Limb (tissue), 2 donors: ENCODE measurements at regions not wholly inside any gene's neighbourhood (a gene's known extent, or its start where the extent isn't known, plus 50 kb on each side); places are given as distances from the start of the nearest gene placed in this dataset.
"Not testable (repeated sequence)": the region's sequence is repeated elsewhere in the genome, so short reads cannot be mapped to it uniquely, and the experiment has no call there.

ENCODE experiments used
- DNase-seq, 2 donors: peaks; one replicate each; pipeline ENCODE4 v3.0.0-alpha.2; 2016; ENCODE audit errors: extremely low spot score in 2 of 2

GRCh38 chr15:87483468-87483867 is 773.1 kb downstream of the NTRK3 start:
- DNase-seq: no peak

GRCh38 chr15:87481126-87481525 is 775.4 kb downstream of the NTRK3 start:
- DNase-seq: no peak

DNA sequence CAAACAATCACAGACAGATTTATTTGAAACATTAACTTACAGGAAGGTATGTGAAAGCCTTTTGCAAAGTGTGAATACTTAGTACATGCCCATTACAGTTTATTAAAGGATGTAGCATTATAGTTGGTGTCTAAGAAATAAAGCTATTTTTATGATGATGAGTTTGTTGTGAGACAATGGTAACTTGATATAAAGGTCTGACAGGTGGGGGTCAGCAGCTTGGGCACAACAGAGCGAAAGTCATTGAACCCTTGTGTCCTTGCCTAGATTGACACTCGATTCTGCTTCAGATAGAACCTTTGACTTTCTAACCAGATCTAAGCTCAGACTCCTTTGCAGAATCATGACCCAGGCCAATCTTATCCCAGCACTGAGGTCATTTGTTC is 777.9 kb downstream of the NTRK3 start:
- DNase-seq: no peak

- DNase-seq: peak; percentile 34 to 61
Observed at GRCh38 chr15:87477737-87478686, 778.5 kb downstream of the NTRK3 start.

DNA sequence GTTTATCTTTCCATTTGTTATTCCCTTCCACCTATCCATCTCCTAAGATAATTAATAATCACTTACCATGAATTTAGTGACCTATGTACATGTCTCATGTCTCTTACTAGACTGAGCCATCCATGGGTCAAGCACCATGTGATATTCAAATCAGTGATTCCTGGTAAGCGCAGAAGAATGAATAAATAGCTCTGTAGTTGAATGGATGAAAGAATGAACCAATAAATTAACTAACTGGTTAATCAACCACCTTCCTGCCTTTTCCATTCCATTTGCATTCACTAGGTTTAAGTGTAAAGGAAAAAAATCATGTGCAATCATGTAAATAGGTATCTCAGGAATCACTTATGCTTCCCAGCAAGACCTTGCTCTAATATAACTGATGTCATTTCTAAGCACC is 779.5 kb downstream of the NTRK3 start:
- DNase-seq: no peak

DNA sequence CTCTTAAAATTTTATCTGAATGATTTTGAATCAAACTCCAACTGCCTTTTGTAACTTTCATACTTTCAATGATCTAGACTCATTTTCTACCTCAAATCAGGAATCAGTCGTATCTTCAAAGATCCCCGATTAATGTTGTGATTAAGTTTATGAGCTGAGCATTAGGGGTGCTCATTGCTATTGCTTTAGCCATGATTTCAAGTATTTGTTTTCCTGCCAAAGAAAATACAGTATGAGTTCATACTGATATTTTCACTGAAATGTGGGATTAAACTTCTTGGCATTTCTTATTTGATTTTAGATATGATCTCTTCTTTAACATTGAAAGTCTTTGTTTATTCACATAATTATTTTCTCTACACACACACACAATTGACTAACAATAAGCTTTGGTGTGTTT is 785.6 kb downstream of the NTRK3 start:
- DNase-seq: no peak

GRCh38 chr15:87463956-87464355 is 792.6 kb downstream of the NTRK3 start:
- DNase-seq: not testable (repeated sequence)

- DNase-seq: no peak
Observed at GRCh38 chr15:87461631-87462030, 794.9 kb downstream of the NTRK3 start.

DNA sequence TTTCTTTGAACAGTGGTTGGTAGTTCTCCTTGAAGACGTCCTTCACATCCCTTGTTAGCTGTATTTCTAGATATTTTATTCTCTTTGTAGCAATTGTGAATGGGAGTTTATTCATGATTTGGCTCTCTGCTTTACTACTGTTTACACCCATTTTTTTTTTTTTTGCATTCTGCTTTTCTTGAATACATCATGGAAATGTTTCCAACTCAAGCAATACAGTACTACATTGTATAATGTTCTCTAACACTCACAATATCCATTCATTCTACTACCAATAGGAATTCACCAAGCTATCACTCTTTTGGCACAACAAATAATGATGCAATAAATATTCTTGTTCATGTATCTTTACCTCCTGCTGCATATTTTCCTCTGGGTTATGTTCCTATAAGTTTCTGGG is 801.7 kb downstream of the NTRK3 start:
- no peak for DNase-seq

DNA sequence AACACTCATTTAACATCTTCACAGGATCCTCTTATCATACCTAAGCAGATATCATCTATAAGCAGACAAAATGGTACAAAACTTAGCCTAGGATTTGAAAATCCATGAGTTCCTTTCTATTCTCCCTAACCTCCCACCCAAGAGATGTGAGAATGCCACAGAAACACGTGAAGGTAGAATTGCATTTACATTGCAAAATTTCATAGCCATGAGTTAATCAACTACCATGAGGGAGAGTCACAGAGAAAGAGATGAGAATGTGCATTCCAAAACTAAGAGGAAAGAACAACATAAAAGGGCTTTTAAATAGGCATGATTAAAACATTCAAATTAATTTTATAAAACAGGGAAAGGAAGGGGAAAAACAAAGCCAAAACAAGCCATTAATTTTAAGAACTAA is 806.2 kb downstream of the NTRK3 start:
- no peak for DNase-seq

GRCh38 chr15:87439090-87439489 is 817.4 kb downstream of the NTRK3 start:
- no peak for DNase-seq

DNA sequence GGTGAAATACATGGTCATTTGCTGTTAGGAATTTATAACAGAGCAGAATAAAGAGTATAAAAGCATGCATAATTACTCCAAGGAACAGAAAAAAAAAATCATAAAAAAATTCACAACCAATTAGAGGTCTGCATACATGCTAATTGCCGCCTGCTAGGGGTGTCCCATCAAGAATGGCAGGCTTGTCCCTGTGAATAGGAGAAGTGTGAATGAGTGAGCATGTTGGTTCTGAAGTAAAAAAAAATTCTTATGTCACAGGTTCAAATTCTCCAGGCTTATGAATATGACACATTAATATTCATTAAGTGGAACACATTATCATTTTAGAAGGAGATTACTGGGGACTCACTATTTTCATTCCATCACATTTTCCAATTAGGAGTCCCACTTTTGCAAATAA is 822.7 kb downstream of the NTRK3 start:
- DNase-seq: no peak

DNA sequence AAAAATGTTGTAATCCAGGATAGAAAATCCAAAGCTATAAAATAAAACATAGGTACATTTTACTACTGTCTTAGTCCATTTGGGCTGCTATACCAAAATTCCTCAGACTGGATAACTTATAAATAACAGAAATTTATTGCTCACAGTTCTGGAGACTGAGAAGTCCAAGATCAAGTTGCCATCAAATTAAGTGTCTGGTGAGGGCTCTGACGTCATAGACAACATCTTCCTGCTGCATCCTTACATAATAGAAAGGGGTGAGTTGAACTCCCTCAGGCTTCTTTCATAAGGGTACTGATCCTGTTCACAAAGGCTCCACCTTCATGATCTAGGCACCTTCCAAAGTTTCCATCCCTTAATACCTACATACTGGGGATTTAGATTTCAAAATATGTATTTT is 826.8 kb downstream of the NTRK3 start:
- no peak for DNase-seq

GRCh38 chr15:87420017-87420416 is 836.5 kb downstream of the NTRK3 start:
- no peak for DNase-seq

DNA sequence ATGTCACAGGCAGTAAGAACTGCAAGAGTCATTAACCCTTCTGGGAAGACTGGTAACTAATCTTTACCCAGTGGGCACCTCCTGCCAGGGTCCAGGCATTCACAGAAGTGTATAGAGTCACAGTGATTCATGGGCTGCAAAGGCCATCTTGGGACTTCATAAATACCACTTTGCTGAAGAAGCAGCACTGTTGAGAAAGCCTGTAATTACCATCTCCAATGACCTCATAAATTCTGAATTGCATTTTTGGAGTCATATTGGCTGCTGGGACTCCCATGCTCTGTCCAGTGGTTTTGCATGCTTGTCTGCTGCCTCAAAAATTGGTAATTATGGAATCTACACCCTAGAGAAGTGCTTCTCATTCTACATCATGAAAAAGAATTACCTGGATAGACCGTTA is 837.2 kb downstream of the NTRK3 start:
- no peak for DNase-seq

GRCh38 chr15:87416591-87417257 is 839.8 kb downstream of the NTRK3 start:
- DNase-seq: no peak

GRCh38 chr15:87408902-87409301 is 847.6 kb downstream of the NTRK3 start:
- no peak for DNase-seq

DNA sequence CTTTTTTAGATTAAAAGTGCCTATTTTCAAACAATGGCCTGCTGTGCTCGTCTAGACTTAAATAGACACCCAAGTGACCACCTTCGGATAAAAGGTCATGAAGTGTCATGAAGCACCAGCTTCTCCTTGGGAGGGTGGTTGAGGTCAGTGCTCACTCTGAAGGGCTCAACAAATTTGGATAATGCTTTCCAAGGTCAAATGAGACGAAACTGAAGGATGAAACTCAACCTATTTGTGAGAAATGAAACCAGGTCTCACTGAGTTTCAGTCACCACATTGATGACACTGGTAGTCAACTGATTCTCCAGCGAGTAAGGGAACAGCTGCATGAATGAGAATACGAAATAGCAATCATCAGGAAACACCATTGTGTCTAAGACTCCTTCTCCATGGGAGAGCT is 852.6 kb downstream of the NTRK3 start:
- no peak for DNase-seq

- no peak for DNase-seq
Observed at GRCh38 chr15:87401973-87402372, 854.6 kb downstream of the NTRK3 start.

- DNase-seq: no peak
Observed at GRCh38 chr15:87394676-87395075, 861.9 kb downstream of the NTRK3 start.

GRCh38 chr15:87387766-87388165 is 868.8 kb downstream of the NTRK3 start:
- DNase-seq: no peak

DNA sequence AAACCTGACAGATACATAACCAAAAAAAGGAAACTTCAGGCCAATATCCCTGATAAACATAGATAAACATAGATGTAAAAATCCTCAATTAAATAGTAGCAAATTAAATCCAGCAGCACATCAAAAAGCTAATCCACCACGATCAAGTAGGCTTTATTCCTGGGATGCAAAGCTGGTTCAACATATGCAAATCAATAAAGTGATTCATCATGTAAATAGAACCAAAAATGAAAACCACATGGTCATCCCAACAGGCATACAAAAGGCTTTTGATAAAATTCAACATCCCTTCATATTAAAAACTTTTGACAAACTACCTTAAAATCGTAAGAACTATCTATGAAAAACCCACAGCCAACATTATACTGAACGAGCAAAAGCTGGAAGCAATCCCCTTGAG is 882.2 kb downstream of the NTRK3 start:
- DNase-seq: no peak

GRCh38 chr15:87369269-87369668 is 887.3 kb downstream of the NTRK3 start:
- no peak for DNase-seq
